ENCODE measurements at regions not wholly inside any gene's neighbourhood (a gene's known extent, or its start where the extent isn't known, plus 50 kb on each side); places are given as distances from the start of the nearest gene placed in this dataset.

DNA sequence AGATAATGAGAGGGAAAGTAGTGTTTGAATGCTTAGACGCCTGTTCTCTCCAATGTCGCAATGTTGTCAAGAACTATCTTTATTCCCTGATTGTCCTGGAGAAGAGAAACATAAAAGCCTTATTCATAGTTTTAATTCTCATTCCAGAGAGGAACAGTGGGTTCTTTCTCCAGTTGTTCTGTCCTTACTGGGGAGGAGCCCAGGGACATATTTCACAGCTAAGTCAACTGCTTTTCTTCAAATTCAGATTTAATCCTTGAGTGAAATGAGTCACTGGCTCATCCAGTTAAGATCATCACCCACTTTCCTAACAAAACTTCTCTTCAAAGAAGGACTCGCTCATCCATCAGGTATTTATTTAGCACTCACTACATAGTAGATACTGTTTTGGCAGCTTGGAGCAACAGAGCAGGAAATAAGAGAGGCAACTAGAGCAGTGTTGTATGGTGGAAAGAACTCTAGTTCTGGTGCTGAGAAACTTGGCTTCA is 365.7 kb upstream of the USP24 start:
- H3K4me3 ChIP-seq (ENCODE audit: low read depth, low read length), result no peak overlapping the region
- peak; percentile 79 for DNase-seq (ENCODE audit: low read depth)
- TF ChIP-seq, protein P1, sequence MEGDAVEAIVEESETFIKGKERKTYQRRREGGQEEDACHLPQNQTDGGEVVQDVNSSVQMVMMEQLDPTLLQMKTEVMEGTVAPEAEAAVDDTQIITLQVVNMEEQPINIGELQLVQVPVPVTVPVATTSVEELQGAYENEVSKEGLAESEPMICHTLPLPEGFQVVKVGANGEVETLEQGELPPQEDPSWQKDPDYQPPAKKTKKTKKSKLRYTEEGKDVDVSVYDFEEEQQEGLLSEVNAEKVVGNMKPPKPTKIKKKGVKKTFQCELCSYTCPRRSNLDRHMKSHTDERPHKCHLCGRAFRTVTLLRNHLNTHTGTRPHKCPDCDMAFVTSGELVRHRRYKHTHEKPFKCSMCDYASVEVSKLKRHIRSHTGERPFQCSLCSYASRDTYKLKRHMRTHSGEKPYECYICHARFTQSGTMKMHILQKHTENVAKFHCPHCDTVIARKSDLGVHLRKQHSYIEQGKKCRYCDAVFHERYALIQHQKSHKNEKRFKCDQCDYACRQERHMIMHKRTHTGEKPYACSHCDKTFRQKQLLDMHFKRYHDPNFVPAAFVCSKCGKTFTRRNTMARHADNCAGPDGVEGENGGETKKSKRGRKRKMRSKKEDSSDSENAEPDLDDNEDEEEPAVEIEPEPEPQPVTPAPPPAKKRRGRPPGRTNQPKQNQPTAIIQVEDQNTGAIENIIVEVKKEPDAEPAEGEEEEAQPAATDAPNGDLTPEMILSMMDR (IDR thresholded peaks at IDR 0.05; ENCODE audit: insufficient read depth, low read length), result no peak

DNA sequence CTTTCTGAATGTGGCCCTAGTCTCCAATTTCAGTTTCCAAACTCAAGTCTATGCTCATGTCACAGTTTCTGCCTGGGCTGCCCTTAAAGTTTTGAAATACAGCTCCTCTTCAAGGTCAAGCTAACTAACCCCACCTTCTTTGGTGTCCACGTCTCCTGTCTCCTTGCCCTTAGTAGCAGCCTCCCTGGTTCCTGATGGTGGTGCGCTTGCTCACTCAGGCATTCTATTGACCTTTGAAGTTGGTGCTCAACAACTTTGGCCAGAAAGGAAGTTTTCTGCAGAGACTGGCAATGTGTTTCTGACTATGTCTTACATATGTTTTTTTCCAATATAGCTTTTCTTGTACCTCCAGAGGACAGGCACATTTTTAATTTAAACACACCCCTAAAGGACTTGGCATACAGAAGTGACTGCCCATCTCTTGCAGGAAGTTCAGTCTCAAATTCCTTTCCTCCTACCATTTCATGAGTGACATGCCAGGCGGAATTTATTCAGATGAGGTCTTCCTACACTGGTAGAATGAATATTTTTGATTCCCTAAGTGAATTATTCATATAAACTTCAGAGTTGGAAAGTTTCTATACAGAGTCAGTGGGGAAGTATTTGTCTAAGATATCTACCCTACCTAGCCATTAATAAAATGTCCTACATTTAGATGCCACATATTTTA is 364.3 kb upstream of the USP24 start:
- TF ChIP-seq, protein P1 (IDR thresholded peaks at IDR 0.05; ENCODE audit: insufficient read depth, low read length), result no peak
- DNase-seq (ENCODE audit: low read depth), result no peak
- H3K4me3 ChIP-seq (ENCODE audit: low read depth, low read length), result no peak overlapping the region

DNA sequence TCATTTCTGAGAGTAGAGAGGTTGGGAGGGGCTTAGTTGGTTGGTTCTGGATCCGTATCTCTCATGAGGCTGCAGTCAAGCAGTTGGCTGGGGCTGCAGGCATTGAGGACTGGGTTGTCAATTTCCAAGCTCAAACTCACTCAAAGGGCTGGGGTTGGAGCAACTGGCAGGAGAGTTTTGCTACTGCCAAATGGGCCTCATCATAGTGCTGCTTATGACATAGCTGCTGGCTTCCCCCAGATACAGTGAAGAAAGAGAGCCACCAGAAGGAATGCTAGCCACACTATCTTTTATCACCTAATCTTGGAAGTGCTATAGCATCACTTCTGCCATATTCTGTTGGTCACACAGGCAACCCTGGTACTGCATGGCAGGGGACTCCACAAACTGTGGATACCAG is 363.5 kb upstream of the USP24 start:
- TF ChIP-seq, protein P1 (IDR thresholded peaks at IDR 0.05; ENCODE audit: insufficient read depth, low read length), result no peak
- no peak for DNase-seq (ENCODE audit: low read depth)
- H3K4me3 ChIP-seq (ENCODE audit: low read depth, low read length), result no peak overlapping the region

DNA sequence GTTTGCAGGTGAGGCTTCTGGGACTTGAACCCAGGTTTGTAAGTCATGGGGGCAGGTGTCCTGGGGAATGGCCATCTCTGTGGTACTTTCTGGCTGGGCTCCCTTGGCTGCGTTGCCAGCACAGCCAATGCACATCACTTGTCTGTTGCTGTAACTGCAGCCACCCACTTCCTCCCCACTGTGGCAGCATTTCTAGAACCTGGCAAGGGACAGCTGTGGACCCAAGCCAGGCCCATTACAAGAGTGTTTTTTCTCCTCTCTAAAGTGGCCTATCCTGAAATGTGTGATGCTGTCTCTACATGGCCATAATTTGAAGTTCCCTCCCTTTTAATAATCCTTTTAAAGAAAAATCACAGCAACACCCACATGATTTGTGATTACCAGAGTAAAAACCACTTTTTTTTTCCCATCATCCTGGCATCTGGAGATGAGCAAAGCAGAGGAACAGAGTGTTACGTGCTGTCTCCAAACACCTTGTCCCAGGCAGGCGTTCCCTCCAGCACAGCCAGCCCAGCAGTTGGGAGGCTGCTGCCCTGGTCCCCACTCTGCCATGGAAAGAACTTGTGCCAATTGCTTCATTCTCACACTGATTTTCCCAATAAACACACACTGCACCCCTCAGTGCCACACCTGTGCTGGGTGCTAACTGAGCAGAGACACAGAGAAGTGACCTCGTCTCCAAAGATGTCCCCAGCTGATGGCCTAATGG is 360.6 kb upstream of the USP24 start:
- no peak for DNase-seq (ENCODE audit: low read depth)

DNA sequence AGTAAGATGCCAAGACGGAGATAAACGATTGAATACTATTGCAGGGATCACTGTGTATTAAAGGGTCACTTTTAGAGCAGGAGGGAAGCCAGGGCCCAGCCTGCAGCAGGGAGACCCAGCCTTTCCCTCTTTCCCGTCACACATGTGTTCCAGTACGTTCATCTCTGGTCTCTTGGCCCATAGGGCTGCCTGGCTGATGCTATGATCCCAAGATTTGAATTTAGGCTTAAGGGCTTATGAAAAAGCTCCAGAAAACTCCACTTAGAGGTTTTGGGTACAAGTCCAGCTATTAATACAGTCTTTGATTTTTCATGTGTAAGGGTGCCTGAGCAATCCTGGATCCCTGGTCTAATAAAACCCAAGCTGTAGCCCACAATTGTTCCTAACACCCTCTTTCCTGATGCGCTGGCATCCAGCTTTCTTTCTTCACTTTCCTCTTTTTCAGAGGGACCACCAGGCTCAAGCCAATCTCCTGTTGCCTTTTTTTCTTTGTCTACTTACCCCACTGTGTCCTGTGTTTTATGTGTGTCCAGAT is 359.6 kb upstream of the USP24 start:
- DNase-seq (ENCODE audit: low read depth), result no peak
- H3K4me3 ChIP-seq (ENCODE audit: low read depth, low read length), result no peak overlapping the region
- TF ChIP-seq, protein P1 (IDR thresholded peaks at IDR 0.05; ENCODE audit: insufficient read depth, low read length), result no peak

More for the DNA sequence above, 360.6 kb upstream of the USP24 start:
- TF ChIP-seq, protein P1 (IDR thresholded peaks at IDR 0.05; ENCODE audit: insufficient read depth, low read length), result no peak
- no peak overlapping the region for H3K4me3 ChIP-seq (ENCODE audit: low read depth, low read length)

GRCh38 chr1:55572878-55573734 is 357.9 kb upstream of the USP24 start:
- peak; percentile 56 for DNase-seq (ENCODE audit: low read depth)
- TF ChIP-seq, protein P1 (IDR thresholded peaks at IDR 0.05; ENCODE audit: insufficient read depth, low read length), result no peak
- no peak overlapping the region for H3K4me3 ChIP-seq (ENCODE audit: low read depth, low read length)
